ENCODE measurements at regions not wholly inside any gene's neighbourhood (a gene's known extent, or its start where the extent isn't known, plus 50 kb on each side); places are given as distances from the start of the nearest gene placed in this dataset.

- no peak for TF ChIP-seq SUZ12 (IDR thresholded peaks at IDR 0.05; ENCODE audit: extremely low read depth, insufficient read depth, insufficient read length)
- no peak for TF ChIP-seq ZNF274 (IDR thresholded peaks at IDR 0.05; ENCODE audit: low read depth, low read length)
- no peak for TF ChIP-seq YY1 (IDR thresholded peaks at IDR 0.05; ENCODE audit: insufficient read depth, insufficient read length)
- Histone ChIP-seq H3K4me1 (ENCODE audit: insufficient read depth, insufficient read length) (peaks cover 5% of the 10 kb centered on the region), H3K27me3 (ENCODE audit: insufficient read depth, insufficient read length) (no peaks in the 10 kb centered on the region), H3K4me3 (ENCODE audit: insufficient read length, low read depth) (no peak overlapping the region), H3K9me3 (ENCODE audit: insufficient read depth, low read length) (no peaks in the 10 kb centered on the region), H3K36me3 (ENCODE audit: insufficient read depth, insufficient read length, low read length) (no peaks in the 10 kb centered on the region), H3K9ac (ENCODE audit: insufficient read length, low read depth) (no peak overlapping the region)
- DNase-seq (ENCODE audit: low read depth, low spot score): no peak
These were observed 101.3 kb downstream of the NOG start for GRCh38 chr17:56694825-56695224.

- Histone ChIP-seq H3K36me3 (ENCODE audit: insufficient read depth, insufficient read length, low read length) (no peaks in the 10 kb centered on the region), H3K4me1 (ENCODE audit: insufficient read depth, insufficient read length) (peaks cover 5% of the 10 kb centered on the region), H3K9ac (ENCODE audit: insufficient read length, low read depth) (no peak overlapping the region), H3K27me3 (ENCODE audit: insufficient read depth, insufficient read length) (no peaks in the 10 kb centered on the region), H3K9me3 (ENCODE audit: insufficient read depth, low read length) (no peaks in the 10 kb centered on the region), H3K4me3 (ENCODE audit: insufficient read length, low read depth) (no peak overlapping the region)
- DNase-seq (ENCODE audit: low read depth, low spot score): no peak
- TF ChIP-seq YY1 (IDR thresholded peaks at IDR 0.05; ENCODE audit: insufficient read depth, insufficient read length) (no peak), SUZ12 (IDR thresholded peaks at IDR 0.05; ENCODE audit: extremely low read depth, insufficient read depth, insufficient read length) (no peak), ZNF274 (IDR thresholded peaks at IDR 0.05; ENCODE audit: low read depth, low read length) (no peak)
These were observed 103.7 kb downstream of the NOG start for GRCh38 chr17:56697190-56697589.

GRCh38 chr17:56699186-56699894 lies 105.8 kb downstream of the NOG start:
- Histone ChIP-seq H3K9me3 (ENCODE audit: insufficient read depth, low read length) (no peaks in the 10 kb centered on the region), H3K4me1 (ENCODE audit: insufficient read depth, insufficient read length) (peaks cover 5% of the 10 kb centered on the region), H3K4me3 (ENCODE audit: insufficient read length, low read depth) (no peak overlapping the region), H3K36me3 (ENCODE audit: insufficient read depth, insufficient read length, low read length) (no peaks in the 10 kb centered on the region), H3K9ac (ENCODE audit: insufficient read length, low read depth) (no peak overlapping the region), H3K27me3 (ENCODE audit: insufficient read depth, insufficient read length) (no peaks in the 10 kb centered on the region)
- TF ChIP-seq SUZ12 (IDR thresholded peaks at IDR 0.05; ENCODE audit: extremely low read depth, insufficient read depth, insufficient read length) (no peak), YY1 (IDR thresholded peaks at IDR 0.05; ENCODE audit: insufficient read depth, insufficient read length) (no peak), ZNF274 (IDR thresholded peaks at IDR 0.05; ENCODE audit: low read depth, low read length) (no peak)
- peak; percentile 93 for DNase-seq (ENCODE audit: low read depth, low spot score)

DNA sequence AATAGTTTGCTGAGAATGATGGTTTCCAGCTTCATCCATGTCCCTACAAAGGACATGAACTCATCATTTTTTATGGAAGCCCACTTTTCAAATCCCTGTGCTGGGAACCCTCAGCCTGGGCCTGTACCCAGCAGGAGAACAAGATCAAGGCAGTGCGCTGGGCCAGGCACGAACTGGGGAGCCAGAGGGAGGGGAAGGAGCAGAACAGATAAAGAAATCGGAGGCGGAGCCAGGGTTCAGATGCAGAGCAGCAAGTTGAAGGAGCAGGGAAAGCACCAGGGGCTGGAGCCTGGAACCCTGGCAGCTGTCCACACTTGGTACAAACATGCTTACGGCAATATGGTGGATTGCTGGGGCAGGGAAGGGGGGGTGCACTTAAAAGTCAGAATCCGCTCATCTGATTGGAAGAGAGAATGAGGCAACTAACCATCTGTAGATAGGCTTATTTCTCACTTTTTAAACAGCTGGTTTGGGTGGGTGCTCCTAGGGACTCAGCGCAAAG lies 107.5 kb downstream of the NOG start:
- no peaks in the 10 kb centered on the region for H3K27me3 ChIP-seq (ENCODE audit: insufficient read depth, insufficient read length)
- no peak overlapping the region for H3K9ac ChIP-seq (ENCODE audit: insufficient read length, low read depth)
- H3K4me1 ChIP-seq (ENCODE audit: insufficient read depth, insufficient read length): peaks cover 5% of the 10 kb centered on the region
- TF ChIP-seq ZNF274 (IDR thresholded peaks at IDR 0.05; ENCODE audit: low read depth, low read length): no peak
- no peak for TF ChIP-seq SUZ12 (IDR thresholded peaks at IDR 0.05; ENCODE audit: extremely low read depth, insufficient read depth, insufficient read length)
- no peaks in the 10 kb centered on the region for H3K36me3 ChIP-seq (ENCODE audit: insufficient read depth, insufficient read length, low read length)
- DNase-seq (ENCODE audit: low read depth, low spot score): peak; percentile 23
- no peaks in the 10 kb centered on the region for H3K9me3 ChIP-seq (ENCODE audit: insufficient read depth, low read length)
- no peak overlapping the region for H3K4me3 ChIP-seq (ENCODE audit: insufficient read length, low read depth)

DNA sequence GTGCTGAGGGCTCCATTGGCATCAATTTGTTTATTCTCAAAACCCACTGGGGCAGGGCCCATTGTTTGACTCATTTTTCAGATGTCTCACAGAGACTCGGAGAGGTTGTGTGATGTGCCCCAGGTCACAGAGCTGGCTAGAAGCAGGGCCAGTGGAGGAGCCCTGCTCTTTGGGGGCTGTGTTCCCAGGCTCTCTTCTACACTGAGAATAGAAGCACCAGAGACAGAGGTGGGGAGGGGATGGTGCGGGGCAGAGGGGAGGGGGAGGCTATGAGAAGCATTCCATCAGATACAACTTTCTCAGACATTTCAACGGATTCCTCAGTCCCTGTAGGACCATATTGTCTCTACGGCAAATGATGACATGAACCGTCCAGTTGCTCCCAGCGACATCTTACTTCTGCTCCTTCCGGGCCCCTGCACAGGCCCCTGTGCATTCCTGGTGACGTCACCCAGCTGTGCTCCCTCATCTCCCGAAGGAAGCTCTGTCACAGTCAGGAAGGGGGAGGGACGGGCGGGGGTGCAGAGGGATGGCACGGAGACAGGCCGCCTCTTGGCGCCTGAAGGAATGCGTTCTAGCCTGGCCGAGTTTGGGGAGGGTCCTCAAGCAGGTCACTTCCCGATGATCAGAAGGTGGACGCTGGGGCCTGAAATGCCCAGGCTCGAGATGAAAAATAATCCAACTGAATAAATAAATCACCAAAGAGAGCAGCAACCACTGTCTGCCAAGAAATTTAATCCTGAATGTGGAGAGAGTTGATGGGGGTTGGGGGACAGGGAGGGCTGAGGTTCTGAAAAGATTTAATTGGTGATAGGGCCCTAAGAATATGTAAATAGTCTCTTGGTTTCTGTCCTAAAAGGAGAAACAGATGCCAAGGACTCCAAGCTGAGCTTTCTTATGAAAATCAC lies 114.1 kb downstream of the NOG start:
- TF ChIP-seq ZNF274 (IDR thresholded peaks at IDR 0.05; ENCODE audit: low read depth, low read length) (no peak), YY1 (IDR thresholded peaks at IDR 0.05; ENCODE audit: insufficient read depth, insufficient read length) (no peak), SUZ12 (IDR thresholded peaks at IDR 0.05; ENCODE audit: extremely low read depth, insufficient read depth, insufficient read length) (no peak)
- H3K4me3 ChIP-seq (ENCODE audit: insufficient read length, low read depth): no peak overlapping the region
- H3K36me3 ChIP-seq (ENCODE audit: insufficient read depth, insufficient read length, low read length): no peaks in the 10 kb centered on the region
- H3K27me3 ChIP-seq (ENCODE audit: insufficient read depth, insufficient read length): no peaks in the 10 kb centered on the region
- peak; percentile 70 for DNase-seq (ENCODE audit: low read depth, low spot score)
- H3K9me3 ChIP-seq (ENCODE audit: insufficient read depth, low read length): 0 out of 2 replicates have a peak, but pooled peaks cover 9% of the 10 kb centered on the region
- H3K9ac ChIP-seq (ENCODE audit: insufficient read length, low read depth): no peak overlapping the region
- H3K4me1 ChIP-seq (ENCODE audit: insufficient read depth, insufficient read length): no peaks in the 10 kb centered on the region

- TF ChIP-seq ZNF274 (IDR thresholded peaks at IDR 0.05; ENCODE audit: low read depth, low read length) (no peak), SUZ12 (IDR thresholded peaks at IDR 0.05; ENCODE audit: extremely low read depth, insufficient read depth, insufficient read length) (no peak), YY1 (IDR thresholded peaks at IDR 0.05; ENCODE audit: insufficient read depth, insufficient read length) (no peak)
- H3K9me3 ChIP-seq (ENCODE audit: insufficient read depth, low read length): 0 out of 2 replicates have a peak, but pooled peaks cover 12% of the 10 kb centered on the region
- no peak overlapping the region for H3K9ac ChIP-seq (ENCODE audit: insufficient read length, low read depth)
- no peaks in the 10 kb centered on the region for H3K36me3 ChIP-seq (ENCODE audit: insufficient read depth, insufficient read length, low read length)
- H3K27me3 ChIP-seq (ENCODE audit: insufficient read depth, insufficient read length): no peaks in the 10 kb centered on the region
- no peak overlapping the region for H3K4me3 ChIP-seq (ENCODE audit: insufficient read length, low read depth)
- no peaks in the 10 kb centered on the region for H3K4me1 ChIP-seq (ENCODE audit: insufficient read depth, insufficient read length)
- DNase-seq (ENCODE audit: low read depth, low spot score): peak; percentile 56
These were observed 114.7 kb downstream of the NOG start for GRCh38 chr17:56708220-56708558.

Data from NT2/D1 (cell line).